Caki2 (cell line): ENCODE measurements at regions not wholly inside any gene's neighbourhood (a gene's known extent, or its start where the extent isn't known, plus 50 kb on each side); places are given as distances from the start of the nearest gene placed in this dataset.
"Not testable (repeated sequence)": the region's sequence is repeated elsewhere in the genome, so short reads cannot be mapped to it uniquely, and the experiment has no call there.

Experiments used
- DNase-seq: peaks from one replicate; pipeline ENCODE4 v3.0.0-alpha.2; 2015; ENCODE audit warnings: low read depth
- in situ Hi-C: cut with HindIII; loops from 2 replicates; pipeline ENCODE4 v1.10.0; 2016; ENCODE audit warnings: low sequenced_read_pairs, low pct_unique_long_range_greater_than_20kb, mixed read lengths

DNA sequence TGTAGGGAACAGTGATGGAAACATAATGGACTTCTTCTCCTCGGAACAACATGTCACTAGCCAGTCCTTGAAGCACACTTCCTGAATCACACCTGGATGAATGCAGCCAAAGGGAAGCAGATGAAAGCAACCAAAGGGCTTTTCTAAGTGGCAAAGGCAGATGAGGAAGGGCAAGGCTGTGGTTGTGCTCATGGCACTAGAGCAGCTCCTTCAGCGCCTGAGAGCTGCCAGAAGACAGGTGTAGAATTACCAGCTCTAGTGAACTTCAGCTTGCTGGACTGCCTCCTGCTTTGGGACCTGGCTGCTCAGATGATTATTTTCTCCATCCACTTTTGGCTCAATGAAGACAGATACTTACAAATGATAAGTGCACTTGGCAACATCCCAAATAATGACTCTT, 1372.1 kb upstream of the SEL1L start:
- no peak for DNase-seq
- in situ Hi-C loops, result no loop called here

DNA sequence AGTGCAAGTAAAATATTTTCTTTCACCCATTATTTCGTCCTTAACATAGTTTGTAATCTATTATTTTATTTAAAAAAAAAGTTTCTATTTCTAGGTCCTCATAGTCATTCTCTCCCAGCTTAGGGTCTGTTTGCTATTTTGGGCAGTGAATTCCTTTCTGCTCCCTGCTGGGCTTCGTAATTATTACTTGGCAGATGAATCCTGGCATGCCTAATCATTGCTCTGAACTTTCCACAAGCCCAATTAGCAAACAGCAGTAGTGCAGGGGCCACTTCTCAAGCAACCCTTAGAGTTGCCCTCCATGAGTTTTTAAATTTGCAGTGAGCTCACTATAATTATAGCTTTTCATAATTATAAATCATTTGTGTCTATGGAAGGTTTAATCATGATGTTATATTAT, 1378.3 kb upstream of the SEL1L start:
- DNase-seq, result no peak
- in situ Hi-C loops, result no loop called here

DNA sequence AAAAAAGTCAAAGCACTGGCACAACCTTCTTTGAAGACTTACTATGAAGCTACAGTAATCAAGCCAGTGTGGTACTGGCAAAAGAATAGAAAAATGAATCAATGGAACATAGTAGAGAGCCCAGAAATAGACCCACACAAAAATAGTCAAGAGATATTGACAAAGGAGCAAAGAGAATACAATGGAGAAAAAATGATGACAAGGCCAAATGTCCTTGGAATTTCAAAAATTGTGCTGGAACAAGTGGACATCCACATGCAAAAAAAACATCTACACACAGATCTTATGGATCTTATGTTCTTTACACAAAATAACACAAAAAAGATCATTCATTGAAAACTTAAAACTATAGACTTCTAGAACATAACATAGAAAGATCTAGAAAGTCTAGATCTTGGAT, 1379.7 kb upstream of the SEL1L start:
- in situ Hi-C loops, result no loop called here
- no peak for DNase-seq

DNA sequence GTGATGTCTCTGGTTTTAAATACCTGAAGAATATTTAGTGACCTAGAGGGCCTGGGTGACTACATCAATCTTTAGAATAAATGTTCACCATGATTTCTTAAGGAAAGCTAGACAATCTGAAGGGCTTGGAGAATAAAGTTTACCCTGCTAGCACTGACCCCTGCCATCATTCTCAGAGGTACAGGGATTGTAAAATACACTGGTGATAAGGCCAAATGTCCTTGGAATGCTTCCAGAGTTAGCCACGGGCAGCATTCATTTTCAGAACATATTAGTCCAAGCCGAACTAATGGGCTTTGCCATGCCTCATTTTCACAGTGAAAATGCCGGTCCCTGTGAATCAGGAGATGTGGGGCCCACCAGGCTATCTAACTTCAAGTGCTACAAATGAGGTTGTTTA, 1381.7 kb upstream of the SEL1L start:
- in situ Hi-C loops, result no loop called here
- DNase-seq, result no peak

DNA sequence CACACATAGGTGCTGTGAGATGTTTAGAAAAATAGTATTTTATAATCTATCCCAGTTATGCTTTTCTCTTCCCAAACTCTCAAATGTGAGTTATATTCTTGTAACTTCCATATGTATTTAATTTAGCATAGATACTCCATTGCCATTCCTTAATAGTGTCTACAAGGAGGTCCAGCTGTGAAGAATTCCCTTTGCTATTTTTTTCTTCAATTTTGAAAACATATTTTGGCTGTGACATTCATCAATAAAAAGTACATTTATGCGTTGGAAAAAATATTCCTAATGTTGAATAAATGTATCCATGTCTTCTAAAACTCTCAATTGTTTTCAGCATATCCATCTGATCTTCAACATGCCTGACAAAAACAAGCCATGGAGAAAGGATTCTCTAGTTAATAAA, 1402.0 kb upstream of the SEL1L start:
- no peak for DNase-seq
- in situ Hi-C loops, result no loop called here

DNA sequence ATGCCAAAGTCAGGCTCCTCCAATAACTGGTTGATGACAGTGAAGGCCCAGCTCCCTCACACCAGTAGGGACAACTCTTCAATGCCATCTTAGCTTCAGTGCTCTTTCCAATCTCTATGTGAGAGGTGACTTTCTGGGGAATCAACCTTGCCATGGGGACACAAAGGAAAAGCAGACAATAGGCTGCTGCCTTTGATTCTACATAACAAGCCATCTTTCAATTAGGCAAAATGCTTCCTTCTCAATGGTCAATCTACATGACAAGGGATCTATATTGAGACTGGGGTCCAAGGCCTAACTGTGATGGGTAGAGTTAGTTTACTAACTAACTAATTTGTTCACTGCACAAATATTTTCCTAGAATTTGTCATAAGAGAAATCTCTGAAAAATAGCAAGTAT, 1417.5 kb upstream of the SEL1L start:
- DNase-seq, result no peak
- in situ Hi-C loops, result no loop called here

DNA sequence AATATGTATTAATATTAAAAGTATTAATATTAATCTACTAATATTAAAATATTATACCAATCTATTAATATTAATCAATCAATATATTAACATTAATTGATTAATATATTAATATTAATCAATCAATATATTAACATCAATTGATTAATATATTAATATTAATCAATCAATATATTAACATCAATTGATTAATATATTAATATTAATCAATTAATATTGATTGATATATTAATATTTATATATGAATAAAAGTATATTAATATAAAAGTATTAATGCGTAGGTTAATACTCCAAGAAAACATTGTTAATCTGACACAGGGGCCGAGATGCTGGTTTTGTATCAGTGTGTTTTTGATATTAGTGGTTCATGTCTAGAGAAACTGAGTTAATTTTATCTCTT, 1430.1 kb upstream of the SEL1L start:
- DNase-seq, result no peak
- in situ Hi-C loops, result no loop called here

DNA sequence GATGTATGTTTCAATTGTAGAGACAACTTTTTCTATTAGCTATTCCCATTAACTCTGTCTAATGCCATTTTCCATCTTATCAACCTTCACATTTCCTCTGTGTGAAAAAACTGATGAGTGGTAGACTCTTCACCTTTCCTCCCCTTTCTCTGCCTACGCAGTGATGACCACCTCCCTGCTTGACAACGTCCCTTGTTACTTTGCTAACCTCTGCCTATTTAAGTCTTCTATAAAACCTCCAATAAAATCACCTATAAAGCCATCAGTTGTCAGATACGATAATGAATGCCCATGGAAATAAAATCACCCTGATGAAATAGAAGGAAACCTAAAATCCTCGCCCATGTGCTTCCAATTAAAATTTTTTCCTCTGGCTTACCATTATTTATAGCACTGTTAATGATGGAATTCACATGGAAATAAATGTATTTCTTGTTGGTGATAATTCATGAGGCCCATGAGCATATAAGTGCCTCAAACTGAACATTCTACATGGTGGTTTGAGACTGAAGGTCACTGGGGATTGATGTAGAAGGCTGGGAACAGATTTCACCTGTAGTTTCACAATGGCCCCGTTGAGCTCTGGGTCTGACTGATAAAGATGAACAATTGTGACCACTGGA, 1454.0 kb upstream of the SEL1L start:
- in situ Hi-C loops, result no loop called here
- no peak for DNase-seq

DNA sequence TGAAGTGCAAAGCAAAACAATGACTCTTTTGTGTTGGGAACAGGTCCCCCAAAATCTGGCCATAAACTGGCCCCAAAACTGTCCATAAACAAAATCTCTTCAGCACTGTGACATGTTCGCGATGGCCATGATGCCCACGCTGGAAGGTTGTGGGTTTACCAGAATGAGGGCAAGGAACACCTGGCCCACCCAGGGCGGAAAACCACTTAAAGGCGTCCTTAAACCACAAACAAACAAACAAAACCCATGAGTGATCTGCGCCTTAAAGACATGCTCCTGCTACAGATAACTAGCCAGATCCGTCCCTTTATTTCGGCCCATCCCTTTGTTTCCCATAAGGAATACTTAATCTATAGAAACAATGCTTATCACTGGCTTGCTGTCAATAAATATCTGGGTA, 1460.9 kb upstream of the SEL1L start:
- in situ Hi-C loops, DNase-seq: not testable (repeated sequence)

DNA sequence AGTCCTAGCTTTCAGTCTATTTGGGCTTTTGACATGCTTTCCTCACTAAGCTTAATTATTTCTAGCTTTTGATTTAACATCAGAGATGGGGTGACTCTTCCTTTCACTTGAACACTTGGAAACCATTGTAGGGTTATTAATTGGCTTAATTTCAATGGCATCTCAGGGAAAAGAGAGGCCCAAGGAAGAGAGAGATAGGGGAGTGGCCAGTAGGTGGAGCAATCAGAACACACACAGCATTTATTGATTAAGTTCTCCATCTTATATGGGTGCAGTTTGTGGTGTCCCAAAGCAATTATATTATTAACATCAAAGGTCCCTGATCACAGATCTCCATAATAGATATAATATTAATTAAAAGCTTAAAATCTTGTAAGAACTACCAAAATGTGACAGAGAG, 1466.1 kb upstream of the SEL1L start:
- no peak for DNase-seq
- in situ Hi-C loops, result no loop called here

DNA sequence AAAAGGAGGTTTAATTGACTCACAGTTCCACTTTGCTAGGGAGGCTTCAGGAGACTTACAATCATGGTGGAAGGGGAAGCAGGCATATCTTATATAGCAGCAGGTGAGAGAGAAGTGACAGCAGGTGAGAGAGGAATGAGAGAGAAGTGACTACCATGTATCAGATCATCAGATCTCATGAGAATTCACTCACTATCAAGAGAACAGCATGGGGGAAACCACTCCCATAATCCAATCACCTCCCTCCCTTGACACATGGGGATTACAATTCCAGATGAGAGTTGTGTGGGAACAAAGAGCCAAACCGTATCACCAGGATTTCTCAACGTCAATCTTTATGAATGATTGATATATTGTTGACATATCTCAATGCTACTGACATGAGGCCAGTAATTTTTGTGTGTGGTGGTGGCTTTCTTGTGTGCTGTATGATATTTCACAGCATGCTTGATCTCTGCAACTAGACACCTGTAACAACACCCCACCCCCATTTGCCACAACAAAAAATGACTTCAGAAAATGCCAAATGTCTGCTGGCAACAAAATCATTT, 1470.9 kb upstream of the SEL1L start:
- in situ Hi-C loops, result no loop called here
- no peak for DNase-seq

DNA sequence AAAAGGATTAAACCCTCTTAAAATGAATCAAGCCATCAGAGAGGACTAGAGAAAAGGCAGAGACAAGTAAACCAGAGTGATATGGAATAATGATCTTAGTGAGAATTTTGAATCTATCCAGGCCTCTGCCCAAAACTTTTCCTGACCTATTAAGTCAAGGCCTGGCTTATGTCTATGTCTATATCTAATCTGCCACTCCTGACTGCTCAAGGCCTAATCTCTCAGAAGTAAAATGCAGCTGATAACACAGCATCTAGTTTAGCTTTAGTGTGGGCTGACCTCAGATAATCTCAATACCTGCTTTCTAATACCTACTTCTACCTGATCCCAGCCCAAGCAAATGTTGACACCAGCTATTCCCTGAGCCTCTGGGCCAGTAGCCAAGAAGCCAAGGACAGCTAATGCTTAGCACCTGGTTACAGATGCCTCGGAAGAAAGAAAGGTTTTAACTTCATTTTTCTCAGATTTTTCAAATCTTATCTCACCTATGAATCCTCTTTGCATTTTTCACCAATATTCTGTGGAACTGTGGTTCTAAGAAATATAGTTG, 1472.5 kb upstream of the SEL1L start:
- in situ Hi-C loops, result no loop called here
- DNase-seq, result no peak

DNA sequence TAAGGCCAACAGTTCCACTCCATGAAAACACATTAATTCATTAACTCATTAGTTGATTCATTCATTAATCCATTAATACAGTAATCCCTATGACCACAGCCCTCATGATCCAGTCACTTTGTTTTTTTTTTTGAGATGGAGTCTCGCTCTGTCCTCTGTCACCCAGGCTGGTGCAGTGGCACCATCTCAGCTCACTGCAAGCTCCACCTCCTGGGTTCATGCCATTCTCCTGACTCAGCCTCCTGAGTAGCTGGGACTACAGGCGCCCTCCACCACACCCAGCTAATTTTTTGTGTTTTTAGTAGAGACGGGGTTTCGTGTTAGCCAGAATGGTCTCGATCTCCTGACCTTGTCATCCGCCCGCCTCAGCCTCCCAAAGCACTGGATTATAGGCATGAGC, 1473.4 kb upstream of the SEL1L start:
- DNase-seq, in situ Hi-C loops: not testable (repeated sequence)

DNA sequence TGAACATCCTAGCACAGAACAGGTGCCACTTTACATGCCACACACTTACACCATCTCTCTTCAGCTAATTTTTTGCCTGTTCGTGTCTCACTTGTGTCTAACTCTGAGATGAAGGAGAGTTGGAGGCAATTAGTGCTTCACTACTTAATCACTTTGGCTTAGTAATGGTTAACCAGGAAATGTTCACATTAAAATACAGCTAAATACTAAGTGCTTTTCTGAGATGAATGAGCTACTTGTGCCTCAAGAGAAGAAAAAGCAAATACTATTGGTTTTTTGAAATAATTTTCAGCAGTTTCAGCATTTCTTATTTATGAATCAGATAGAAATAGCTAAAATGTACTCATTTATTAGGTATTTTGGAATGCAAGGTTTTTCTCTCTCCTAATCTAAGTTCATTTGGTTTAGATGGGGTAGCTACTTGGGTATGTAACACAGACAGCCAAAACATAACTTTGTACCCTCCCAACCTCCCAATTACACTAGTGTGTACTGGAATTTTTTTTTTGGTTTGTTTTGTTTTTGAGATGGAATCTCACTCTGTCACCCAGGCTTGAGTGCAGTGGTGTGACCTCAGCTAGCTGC, 1474.1 kb upstream of the SEL1L start:
- in situ Hi-C loops, result no loop called here
- DNase-seq, result no peak

DNA sequence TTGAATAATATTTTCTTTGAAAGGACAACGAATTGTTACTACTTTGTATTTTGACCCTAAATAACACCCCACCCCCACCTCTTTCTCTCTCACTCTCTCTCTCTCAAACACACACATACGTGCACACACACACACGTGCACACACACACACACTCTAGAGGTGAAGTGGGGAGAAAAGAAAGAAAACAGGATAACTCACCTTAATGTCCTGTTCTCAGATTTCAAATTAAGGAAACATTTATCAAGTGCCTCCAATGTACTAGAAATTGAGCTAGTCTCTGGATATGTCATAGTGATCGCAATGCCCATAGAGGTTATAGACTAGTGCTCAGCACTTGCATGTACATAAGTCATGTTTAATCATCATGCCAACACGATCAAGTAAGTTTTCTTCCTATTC, 1483.6 kb upstream of the SEL1L start:
- no peak for DNase-seq
- in situ Hi-C loops, result no loop called here

DNA sequence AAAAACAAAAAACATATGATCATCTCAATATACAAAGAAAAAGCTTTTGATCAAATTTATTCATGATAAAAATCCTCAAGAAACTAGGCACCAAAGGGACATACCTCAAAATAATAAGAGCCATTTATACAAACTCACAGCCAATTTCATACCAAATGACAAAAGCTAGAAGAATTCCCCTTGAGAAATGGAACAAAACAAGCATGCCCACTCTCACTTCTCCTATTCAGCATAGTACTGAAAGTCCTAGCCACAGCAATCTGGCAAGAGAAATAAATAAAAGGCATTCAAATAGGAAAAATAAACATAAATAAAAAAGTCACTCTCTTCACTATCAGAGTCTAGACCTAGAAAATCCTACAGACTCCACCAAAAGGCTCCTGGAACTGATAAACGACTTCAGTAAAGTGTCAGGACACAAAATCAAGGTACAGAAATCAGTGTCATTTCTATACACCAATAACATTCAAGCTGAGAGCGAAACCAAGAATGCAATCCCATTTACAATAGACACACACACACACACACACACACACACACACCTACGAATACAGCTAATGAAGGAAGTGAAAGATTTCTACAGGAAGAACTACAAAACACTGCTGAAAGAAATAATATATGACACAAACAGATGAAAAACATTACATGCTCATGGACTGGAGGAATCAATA, 1486.2 kb upstream of the SEL1L start:
- DNase-seq, result no peak
- in situ Hi-C loops, result no loop called here

DNA sequence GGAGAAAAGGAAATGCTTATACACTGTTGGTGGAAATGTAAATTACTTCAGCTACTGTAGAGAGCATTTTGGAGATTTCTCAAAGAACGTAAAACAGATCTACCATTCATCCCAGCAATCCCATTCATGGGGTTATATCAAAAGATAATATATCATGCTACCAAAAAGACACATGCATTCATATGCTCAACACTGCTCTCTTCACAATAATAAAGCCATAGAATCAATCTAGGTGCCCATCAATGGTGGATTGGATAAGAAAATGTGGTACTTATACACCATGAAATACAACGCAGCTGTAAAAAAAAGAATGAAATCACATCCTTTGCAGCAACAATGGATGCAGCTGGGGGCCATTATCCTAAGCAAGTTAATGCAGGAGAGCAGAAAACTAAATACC, 1487.7 kb upstream of the SEL1L start:
- DNase-seq, result no peak
- in situ Hi-C loops, result no loop called here

DNA sequence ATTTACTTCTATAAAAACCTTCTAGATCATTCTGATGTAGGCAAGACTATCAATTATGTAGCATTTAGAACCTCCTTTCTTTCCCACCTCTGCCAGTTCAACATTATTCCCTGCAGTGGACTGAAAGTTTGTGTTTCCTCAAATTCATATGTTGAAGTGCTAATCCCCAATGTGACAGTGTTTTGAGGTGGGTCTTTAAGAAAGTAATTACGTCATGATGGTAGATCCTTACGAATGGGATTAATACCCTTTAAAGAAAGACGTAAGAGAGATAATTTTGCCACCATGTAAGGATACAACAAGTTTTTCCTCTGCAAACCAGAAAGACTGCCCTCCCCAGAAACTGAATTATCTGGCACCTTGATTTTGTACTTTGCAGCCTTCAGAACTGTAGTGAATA, 1489.7 kb upstream of the SEL1L start:
- in situ Hi-C loops, result no loop called here
- DNase-seq, result no peak

DNA sequence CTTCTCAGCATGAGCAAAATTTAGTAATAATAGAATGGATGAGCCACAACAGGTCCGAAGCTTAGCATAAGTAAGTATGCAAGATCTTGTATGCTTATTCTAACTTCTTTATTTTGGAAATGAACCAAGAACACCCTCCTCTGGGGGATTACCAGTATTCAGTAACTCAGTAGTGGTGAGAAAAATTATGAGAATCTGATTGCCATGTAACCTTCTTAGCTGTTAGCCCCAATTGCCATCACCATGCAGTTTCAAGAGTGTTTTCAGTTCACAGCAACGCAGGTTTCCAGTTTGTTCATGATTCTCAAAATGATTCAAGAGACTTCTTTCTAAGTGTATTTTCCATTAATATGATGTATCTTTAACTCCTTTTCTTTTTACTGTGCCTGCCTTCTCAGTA, 1507.6 kb upstream of the SEL1L start:
- in situ Hi-C loops, result no loop called here
- DNase-seq, result no peak

DNA sequence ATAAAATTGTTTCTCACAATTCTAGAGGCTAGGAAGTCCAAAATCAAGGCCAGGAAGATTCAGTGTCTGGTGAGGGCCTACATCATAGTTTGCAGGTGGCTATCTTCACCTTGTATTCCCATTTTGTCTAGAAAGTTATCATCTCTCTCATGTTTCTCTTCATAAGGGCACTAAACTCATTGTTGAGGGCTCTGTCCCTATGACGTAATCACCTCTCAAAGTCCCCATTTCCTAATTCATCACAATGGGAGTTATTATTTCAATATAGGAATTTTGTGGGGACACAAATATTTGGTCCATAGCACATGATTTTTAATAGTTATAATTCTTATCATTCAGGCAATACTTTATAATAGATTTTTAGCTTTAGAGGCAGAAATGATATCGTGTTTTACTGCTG, 1509.2 kb upstream of the SEL1L start:
- in situ Hi-C loops, result no loop called here
- no peak for DNase-seq
